SW 1271 (cell line): ENCODE measurements at regions not wholly inside any gene's neighbourhood (a gene's known extent, or its start where the extent isn't known, plus 50 kb on each side); places are given as distances from the start of the nearest gene placed in this dataset.

Source experiments
- DNase-seq, 2 experiments: peaks; one replicate each; lab custom pipeline; 2025; lab: John Stamatoyannopoulos, UW

GRCh38 chr5:67335426-67335825 is 138.8 kb upstream of the CD180 start:
- DNase-seq, result no peak

- DNase-seq, result no peak
Observed at GRCh38 chr5:67334373-67334772, 137.8 kb upstream of the CD180 start.

DNA sequence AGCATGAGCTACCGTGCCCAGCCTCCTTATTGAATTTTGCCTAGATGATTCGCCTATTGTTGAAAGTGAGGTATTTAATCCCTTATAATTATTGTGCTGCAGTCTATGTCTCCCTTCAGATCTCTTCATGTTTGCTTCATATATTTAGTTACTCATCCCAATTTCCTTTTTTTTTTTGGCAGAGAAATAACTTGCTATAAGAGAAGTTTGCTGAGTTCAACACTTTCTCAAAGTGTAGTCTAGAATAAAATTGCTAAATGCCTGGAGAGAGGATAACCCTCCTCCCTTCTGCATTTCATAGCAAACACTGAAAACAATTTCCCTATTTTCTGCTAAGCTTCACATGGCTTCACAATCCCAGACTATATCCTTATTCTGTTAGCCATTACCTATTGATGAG is 136.6 kb upstream of the CD180 start:
- no peak for DNase-seq

DNA sequence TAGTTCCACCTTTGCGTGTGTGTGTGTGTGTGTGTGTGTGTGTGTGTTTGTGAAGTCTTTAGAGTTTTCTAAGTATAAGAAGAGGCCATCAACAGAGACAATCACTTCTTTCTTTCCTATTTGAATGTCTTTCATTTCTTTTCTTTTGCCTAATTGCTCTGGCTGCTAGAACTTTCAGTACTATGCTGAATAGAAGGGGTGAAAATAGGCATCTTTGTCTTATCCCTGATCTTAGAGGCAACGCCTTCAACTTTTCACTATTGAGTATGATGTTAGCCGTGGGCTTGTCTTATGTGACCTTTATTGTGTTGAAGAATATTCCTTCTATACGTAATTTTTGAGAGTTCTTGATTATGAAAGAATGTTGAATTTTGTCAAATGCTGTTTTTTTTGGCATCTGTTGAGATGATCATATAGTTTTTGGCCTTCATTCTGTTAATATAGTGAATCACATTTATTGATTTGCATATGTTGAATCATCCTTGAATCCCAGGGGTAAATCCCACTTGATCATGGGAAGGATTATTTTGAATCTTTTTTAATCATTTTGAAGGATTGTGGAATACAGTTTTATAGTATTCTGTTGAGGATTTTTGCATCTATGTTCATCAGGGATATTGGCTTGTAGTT is 134.8 kb upstream of the CD180 start:
- no peak for DNase-seq

DNA sequence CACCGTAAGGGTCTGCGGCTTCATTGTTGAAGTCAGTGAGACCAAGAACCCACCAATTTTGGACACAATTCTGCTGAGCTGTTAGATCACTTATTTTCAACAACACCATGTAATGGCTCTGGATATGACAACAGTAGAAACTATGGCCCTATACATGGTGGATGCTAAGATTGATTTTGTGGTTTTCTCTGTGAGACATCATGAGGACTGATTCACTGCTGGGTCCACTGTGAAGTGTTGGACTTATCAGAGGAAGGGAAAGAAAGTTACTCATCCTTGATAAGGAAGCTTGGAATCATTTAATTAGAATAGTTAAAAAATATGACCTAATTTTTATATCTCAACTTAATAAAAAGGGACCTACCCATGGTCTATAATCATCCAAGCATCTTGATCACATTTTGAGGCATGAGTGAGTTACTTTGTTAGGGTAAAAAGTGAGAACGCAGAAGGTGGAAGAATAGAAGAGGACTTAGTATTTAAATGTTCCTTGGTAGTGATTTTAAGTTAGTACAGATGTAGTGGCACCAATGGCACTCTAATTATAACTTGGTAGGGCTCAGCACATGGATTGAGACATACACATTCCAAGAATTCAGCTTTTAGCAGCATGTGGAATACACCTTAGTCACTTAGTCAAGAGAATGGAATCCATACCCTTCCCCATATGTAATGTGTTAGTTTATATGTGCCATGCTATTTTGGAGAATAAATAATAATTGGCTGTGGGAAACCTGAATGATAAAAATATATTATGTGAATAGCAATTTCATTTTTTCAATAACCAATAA is 123.5 kb upstream of the CD180 start:
- DNase-seq, result no peak

DNA sequence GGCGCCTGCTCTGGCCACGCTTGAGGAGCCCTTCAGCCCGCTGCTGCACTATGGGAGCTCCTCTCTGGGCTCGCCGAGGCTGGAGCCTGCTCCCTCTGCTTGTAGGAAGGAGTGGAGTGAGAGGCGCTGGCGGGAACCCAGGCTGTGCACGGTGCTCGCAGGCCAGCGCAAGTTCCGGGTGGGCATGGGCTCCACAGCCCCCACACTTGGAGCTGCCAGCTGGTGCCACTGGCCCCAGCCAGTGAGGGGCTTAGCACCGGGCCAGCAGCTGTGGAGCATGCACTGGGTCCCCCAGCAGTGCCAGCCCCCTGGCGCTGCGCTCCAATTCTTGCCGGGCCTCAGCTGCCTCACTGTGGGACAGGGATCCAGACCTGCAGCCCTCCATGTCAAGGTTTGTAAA is 122.1 kb upstream of the CD180 start:
- DNase-seq, result no peak

- DNase-seq, result no peak
Observed at GRCh38 chr5:67317603-67318002, 121.0 kb upstream of the CD180 start.

DNA sequence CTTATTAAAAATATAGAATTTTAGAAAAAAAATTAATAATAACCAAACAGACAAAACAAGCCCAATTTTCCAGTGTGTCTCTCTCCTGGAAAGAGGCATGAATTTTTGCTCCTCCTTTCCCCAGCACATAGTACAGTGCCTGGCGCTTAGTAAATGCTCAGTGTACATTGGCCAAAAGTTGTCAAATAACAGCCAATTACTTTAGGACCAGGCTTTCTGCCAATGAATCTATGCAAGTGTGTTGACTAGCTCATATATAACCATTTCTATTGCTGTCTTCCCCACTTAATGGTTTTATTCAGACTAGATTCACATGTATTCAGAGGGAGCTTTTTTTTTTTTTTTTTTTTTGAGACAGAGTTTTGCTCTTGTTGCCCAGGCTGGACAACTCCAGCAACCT is 120.1 kb upstream of the CD180 start:
- DNase-seq, result no peak

DNA sequence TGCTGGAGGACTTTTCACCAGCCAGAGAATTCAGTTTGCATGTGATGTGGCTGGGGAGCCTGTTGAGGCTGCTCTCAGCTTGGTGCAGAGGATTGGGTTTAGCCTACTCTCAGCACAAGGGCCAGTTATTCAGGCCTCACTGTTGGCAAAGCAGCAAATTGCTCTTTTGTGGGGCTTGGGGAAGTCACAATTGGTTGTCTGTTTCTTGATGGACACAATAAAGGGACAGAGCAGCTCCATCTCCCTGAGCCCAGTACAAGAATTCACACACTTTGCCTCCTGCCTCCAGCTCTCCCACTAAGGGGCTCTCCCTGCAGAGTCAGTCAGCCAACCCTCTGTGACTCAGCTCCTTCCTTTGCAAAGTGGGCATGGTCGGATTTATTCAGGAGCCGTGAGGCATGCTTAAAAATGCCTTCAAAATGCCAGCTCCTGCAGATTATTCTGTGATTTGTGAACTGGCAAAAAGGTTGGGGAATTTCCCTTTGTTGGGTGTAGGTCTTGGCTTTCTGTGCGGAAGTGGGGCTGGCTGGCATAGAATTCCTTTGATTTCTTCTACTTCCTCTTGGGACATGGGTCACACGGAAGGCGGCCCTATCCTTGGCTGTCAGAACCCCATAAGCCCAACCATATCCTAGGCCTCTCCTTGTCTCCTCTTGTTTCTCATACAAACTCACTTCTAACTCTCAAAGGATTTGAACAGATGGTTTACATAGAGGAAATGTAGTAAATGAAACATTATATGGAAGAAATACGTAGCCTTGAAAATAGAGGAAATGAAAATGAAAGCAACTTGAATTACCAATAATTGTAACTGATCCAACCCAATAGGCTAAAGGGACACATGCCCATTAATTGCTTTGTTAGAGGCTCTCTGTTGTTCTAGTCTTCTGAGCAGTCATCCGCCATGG is 118.7 kb upstream of the CD180 start:
- peak in 1 of 2 experiments; percentile 38 for DNase-seq

GRCh38 chr5:67311701-67312100 is 115.1 kb upstream of the CD180 start:
- no peak for DNase-seq

GRCh38 chr5:67311208-67311607 is 114.6 kb upstream of the CD180 start:
- no peak for DNase-seq

DNA sequence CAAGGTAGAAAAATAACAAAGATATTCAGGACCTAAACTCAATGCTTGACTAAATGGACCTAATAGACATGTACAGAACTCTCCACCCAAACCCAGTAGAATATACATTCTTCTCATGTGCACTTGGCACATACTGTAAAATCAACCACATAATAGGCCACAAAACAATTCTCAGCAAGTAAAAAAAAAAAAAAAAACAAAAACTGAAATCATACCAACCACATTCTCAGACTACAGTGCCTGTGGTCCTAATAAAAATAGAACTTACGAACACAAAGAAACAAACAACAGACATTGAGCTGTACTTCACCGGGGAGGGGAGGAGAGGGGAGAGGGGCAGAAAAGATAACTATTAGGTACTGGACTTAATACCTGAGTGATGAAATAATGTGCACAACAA is 114.1 kb upstream of the CD180 start:
- no peak for DNase-seq

DNA sequence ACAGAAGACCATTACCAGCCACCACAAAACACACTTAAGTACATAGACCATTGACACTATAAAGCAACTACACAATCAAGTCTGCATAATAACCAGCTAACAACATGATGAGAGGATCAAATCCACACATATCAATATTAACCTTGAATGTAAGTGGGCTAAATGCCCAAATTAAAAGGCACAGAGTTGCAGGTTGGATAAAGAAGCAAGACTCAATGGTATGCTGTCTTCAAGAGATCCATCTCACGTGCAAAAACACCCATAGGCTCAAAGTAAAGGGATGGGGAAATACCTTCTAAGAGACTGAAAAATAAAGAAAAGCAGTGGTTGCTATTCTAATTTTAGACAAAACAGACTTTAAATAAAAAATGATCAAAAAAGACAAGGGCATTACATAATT is 113.6 kb upstream of the CD180 start:
- no peak for DNase-seq

- no peak for DNase-seq
Observed at GRCh38 chr5:67308988-67309688, 112.5 kb upstream of the CD180 start.

DNA sequence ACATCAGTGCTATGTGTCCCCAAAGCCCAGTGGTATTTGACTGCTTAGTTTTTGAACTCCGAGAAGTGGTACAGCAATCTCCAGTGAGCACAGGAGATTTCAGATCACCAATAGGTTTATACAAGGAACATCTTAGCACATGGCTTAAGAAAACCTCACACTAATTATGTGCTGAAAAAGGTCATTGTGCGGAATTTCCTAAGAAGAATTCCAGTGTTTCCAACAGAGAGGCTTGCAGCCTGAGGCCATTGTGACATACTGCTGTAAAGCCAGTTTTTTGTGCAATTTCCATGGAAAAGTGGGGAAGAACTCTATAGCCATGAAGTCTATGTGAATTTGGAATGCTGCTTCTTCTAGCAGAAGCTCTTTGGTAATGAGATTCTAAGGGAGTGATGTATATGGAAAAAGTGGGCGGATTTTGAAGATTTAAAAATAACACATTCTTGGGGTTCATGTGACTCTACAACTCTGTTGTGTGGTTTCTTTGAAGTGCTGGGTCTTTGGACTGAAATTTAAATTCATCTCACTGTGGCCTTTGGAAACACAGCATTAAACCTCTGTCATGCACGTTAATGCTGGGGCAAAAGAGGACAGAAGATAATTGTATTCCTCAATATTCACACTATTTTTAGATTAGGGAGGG is 110.5 kb upstream of the CD180 start:
- no peak for DNase-seq

GRCh38 chr5:67305913-67306710 is 109.5 kb upstream of the CD180 start:
- no peak for DNase-seq

DNA sequence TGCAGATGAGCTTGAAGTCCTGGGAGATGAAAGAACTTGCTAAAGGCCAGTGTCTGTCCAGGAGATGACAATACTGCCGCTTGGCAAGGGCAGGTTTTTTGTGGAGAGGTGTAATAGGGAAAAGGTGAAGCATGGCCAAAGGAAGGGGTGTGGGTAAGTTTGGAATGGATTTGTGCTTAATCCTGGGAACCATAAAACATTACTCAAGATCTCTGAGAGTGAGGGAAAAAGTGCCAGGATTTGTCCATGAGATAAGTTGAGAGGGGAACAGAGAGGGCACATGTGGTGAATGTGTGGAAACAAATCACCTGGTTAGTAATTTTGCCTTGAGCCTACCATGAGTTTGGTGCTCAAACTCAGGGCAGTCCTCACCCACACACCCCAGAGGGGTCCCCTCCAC is 108.8 kb upstream of the CD180 start:
- no peak for DNase-seq

DNA sequence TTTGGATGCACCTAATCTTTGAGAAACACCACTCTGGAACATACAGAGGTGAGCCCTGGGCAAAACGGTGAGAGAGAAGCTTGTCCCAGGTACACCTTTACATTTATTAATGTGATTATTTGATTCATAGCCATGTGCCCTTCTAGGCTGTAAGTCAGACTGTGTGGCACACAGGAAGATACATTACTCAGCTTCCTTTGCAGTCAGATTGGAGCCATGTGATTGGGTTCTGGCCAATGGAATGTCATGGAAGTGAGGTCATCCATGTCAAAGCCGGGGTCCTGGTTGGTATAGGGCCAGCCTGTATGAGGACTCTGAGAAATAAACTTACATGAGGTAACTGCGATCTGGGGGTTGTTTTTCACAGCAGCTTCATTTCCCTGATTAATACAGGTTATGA is 106.8 kb upstream of the CD180 start:
- DNase-seq, result peak; percentile 14 to 41

DNA sequence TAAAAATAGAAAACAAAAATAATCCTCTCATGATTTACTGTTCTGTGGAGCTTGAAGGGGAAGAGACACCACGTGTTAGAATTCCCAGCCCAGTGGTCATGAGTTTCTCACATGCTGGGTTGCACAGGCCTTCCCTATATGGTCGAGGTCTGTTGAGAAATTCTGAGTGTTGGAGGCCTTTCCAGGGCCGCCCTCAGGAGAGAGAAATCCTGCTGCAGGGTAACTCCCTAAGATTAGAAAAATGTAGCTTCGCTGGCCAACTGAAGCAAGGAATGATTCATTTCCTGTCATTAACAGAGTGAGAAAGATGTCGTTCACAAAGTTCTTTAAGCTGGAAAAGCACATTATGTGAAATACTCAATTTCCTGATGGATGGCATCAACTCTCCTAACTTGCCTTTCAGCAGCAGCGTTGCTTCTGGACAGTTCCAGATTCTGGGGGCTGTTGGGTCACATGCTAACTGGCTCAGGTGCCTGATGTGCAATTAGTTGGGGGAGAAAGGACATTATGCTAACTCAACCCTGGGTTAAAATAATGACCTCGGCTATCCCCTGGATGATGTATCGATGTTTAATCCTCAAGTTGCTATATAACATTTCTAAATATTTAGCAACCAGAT is 104.8 kb upstream of the CD180 start:
- DNase-seq, result peak; percentile 29 to 72

DNA sequence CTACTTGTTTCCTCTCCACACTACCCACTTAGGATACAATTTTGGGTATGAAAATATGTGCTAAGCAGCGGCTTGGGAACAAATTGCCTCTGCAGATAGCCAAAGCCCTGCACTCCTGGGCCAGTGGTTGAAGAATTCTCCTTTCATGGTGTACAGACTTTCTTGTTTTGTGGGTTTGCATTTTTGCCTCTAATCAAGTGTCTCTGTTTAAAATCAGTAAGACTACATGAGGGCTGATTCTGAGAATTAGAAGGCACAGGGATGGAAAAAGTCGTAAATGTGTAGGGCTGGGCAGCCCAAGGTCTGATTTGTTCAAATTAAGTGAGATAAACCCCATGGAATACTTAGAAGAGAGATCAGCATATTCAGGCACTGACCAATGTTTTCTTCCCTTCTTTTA is 103.7 kb upstream of the CD180 start:
- no peak for DNase-seq
